Heart left ventricle (tissue), 13 donors: ENCODE measurements at regions not wholly inside any gene's neighbourhood (a gene's known extent, or its start where the extent isn't known, plus 50 kb on each side); places are given as distances from the start of the nearest gene placed in this dataset.

Source experiments
- CTCF ChIP-seq, 12 donors: fragments of 200-600 bp; sonication (generic) in 4 of 12; IDR thresholded peaks; one replicate each; pipeline versions ENCODE4 v1.5.0 to v1.8.0; 2018 to 2022; ENCODE audit warnings: antibody characterized with exemption in 12 of 12, mild to moderate bottlenecking in 5 of 12
- POLR2A ChIP-seq, 2 donors: fragments of 450-650 bp; IDR thresholded peaks; one replicate each; pipeline ENCODE4 v1.6.1; 2017; ENCODE audit warnings: antibody characterized with exemption in 2 of 2, mild to moderate bottlenecking in 2 of 2, moderate library complexity in 2 of 2
- donor health status: ischemic (EF 13 %, LVEDD 7.1; RV severe dilation, severe dysfunction).
- donor health status: DM: no; HTN: yes; CAD: no.
- donor health status: DM: no; HTN: no; CAD: no.
- donor health status: ischemic (EF 25% LVEDD 6.9; RV normal size, moderate dysfunction).
- donor health status: ischemic (EF 25% LVEDD 5.7; RV mildly dilated, moderate dysfunction).
- donor health status: ischemic (EF 35%, LVEDD 5.7; RV mildly dilated, moderate dysfunction).
- donor health status: nonischemic (EF 11% LVEDD 7.7; RV severe dilation, severe dysfunction).
- donor health status: DM: yes; HTN: yes; CAD: no.
- donor health status: PGD.
- donor health status: ischemic (EF 29% LVEDD 5.4; RV normal size, mild dysfunction).
- donor health status: nonischemic (EF 23%, LVEDD 6.1; RV moderate dilation, normal function).

DNA sequence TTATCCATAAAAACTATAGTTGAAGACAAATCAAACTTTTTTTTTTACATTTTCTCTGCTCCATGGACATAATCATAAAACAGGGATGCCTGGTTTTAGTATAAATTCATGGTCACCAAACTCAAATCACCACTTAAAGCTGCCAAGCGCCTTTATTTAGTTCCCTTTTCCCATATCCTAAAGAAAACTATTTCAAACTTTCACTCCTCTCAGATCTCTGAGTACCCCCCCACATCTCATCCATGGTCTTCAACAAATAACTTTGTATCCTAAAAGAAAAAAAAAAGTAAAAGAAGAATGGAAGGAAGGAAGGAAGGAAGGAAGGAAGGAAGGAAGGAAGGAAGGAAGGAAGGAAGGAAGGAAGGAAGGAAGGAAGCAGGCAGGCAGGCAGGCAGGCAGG lies 1438.7 kb downstream of the C4orf33 start:
- TF ChIP-seq CTCF (IDR thresholded peaks at IDR 0.05) (no peak), POLR2A (IDR thresholded peaks at IDR 0.05) (no peak)
